Osteoblast (primary cell): ENCODE measurements at regions not wholly inside any gene's neighbourhood (a gene's known extent, or its start where the extent isn't known, plus 50 kb on each side); places are given as distances from the start of the nearest gene placed in this dataset.
"Not testable (repeated sequence)": the region's sequence is repeated elsewhere in the genome, so short reads cannot be mapped to it uniquely, and the experiment has no call there.

Experiments
- DNase-seq: peaks from one replicate; pipeline ENCODE4 v3.0.0; 2011; ENCODE audit warnings: low spot score, mixed read lengths; ENCODE audit not compliant: insufficient read length; ENCODE audit errors: missing footprints
- H2AFZ ChIP-seq: 2 replicates; pipeline ENCODE4 v1.6.0; 2011; ENCODE audit warnings: mild to moderate bottlenecking, low read length
- H3K27ac ChIP-seq: 2 replicates; pipeline ENCODE4 v1.5.1; 2011; ENCODE audit warnings: mild to moderate bottlenecking, low read depth, low read length, moderate library complexity
- H3K27me3 ChIP-seq: 2 replicates; pipeline ENCODE4 v1.6.0; 2012; ENCODE audit warnings: mild to moderate bottlenecking, control low read depth, inconsistent platforms, low read length, moderate library complexity; ENCODE audit not compliant: insufficient read depth
- H3K36me3 ChIP-seq: 2 replicates; pipeline ENCODE4 v1.5.1; 2011; ENCODE audit warnings: mild to moderate bottlenecking, low read length, control low read depth, moderate library complexity; ENCODE audit not compliant: insufficient read depth
- H3K4me1 ChIP-seq: 2 replicates; pipeline ENCODE4 v1.5.1; 2011; ENCODE audit warnings: mild to moderate bottlenecking, low read length, control low read depth, moderate library complexity; ENCODE audit not compliant: insufficient read depth
- H3K4me2 ChIP-seq: 2 replicates; pipeline ENCODE4 v1.6.0; 2011; ENCODE audit warnings: mild to moderate bottlenecking, low read length; ENCODE audit not compliant: insufficient read depth
- H3K4me3 ChIP-seq: fragments of 200-600 bp; sonication (generic); 3 replicates; pipeline ENCODE4 v1.5.1; 2012; ENCODE audit warnings: mild to moderate bottlenecking, low read length, inconsistent platforms; ENCODE audit not compliant: insufficient read depth
- H3K79me2 ChIP-seq: 2 replicates; pipeline ENCODE4 v1.6.0; 2012; ENCODE audit warnings: mild to moderate bottlenecking, low read length, control low read depth, inconsistent platforms; ENCODE audit not compliant: insufficient read depth
- H3K9me3 ChIP-seq: 2 replicates; pipeline ENCODE4 v1.5.1; 2011; ENCODE audit warnings: low read depth, low read length, control low read depth
- H4K20me1 ChIP-seq: 2 replicates; pipeline ENCODE4 v1.6.0; 2012; ENCODE audit warnings: mild to moderate bottlenecking, low read length, control low read depth; ENCODE audit not compliant: insufficient read depth
- TF ChIP-seq, protein P1 (sequence below): IDR thresholded peaks from 2 replicates; pipeline ENCODE4 v1.5.1; 2011; ENCODE audit warnings: mild to moderate bottlenecking, low read depth, low read length, moderate library complexity; ENCODE audit errors: extremely low read depth

DNA sequence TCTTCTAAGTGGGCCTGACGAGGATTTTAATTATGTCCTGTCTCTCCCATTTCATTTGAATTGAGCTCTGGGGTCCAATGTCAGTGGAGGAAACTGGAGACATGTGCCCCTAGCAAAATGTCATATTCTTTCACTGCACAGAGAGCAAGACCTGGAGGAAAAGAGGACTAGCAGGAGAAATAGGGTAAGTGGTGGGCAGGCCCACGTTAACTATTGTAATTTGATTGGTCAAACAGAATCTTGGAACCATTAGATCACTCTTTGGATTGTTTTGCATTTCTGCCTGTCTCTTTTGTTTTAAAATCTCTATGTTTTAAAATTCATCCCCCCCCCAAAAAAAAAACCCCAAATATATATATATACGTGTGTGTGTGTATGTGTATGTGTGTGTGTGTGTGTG, 113.9 kb upstream of the PELI2 start:
- H3K4me1 ChIP-seq: peaks cover 33% of the 10 kb centered on the region
- peak overlapping the region; percentile 40 for H3K4me3 ChIP-seq
- TF ChIP-seq, protein P1, sequence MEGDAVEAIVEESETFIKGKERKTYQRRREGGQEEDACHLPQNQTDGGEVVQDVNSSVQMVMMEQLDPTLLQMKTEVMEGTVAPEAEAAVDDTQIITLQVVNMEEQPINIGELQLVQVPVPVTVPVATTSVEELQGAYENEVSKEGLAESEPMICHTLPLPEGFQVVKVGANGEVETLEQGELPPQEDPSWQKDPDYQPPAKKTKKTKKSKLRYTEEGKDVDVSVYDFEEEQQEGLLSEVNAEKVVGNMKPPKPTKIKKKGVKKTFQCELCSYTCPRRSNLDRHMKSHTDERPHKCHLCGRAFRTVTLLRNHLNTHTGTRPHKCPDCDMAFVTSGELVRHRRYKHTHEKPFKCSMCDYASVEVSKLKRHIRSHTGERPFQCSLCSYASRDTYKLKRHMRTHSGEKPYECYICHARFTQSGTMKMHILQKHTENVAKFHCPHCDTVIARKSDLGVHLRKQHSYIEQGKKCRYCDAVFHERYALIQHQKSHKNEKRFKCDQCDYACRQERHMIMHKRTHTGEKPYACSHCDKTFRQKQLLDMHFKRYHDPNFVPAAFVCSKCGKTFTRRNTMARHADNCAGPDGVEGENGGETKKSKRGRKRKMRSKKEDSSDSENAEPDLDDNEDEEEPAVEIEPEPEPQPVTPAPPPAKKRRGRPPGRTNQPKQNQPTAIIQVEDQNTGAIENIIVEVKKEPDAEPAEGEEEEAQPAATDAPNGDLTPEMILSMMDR: no peak
- no peak overlapping the region for H2AFZ ChIP-seq
- H3K79me2 ChIP-seq: no peaks in the 10 kb centered on the region
- no peaks in the 10 kb centered on the region for H3K27me3 ChIP-seq
- H4K20me1 ChIP-seq: no peaks in the 10 kb centered on the region
- no peaks in the 10 kb centered on the region for H3K36me3 ChIP-seq
- DNase-seq: peak; percentile 19
- peak overlapping the region; percentile 97 for H3K27ac ChIP-seq
- peak overlapping the region; percentile 81 for H3K4me2 ChIP-seq
- no peaks in the 10 kb centered on the region for H3K9me3 ChIP-seq

DNA sequence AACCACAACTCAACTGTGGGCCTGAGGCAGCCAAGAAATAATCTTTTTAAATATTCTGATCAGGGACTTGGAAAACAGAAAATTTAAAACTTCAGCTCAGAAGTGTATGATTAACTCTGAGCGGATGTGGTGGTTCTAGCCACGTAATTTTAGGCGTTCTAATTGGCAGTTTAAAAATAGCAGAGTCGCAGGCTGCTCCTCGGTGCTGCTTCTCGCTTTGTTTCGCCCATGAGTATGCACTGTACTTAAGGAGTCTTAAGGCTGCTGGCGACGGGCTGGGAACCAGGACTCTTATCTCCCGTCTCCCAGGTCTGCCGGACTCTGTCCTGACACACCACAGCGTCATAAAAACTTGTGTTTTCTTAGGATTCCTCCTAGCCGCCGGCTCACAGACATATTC, 113.4 kb upstream of the PELI2 start:
- H3K27me3 ChIP-seq: no peaks in the 10 kb centered on the region
- H3K36me3 ChIP-seq: no peaks in the 10 kb centered on the region
- peak overlapping the region; percentile 40 for H3K4me3 ChIP-seq
- peak overlapping the region; percentile 97 for H3K27ac ChIP-seq
- peak overlapping the region; percentile 81 for H3K4me2 ChIP-seq
- H4K20me1 ChIP-seq: no peaks in the 10 kb centered on the region
- no peaks in the 10 kb centered on the region for H3K9me3 ChIP-seq
- peak; percentile 34 for DNase-seq
- peak overlapping the region; percentile 33 for H2AFZ ChIP-seq
- H3K79me2 ChIP-seq: no peaks in the 10 kb centered on the region
- TF ChIP-seq, protein P1: no peak
- peaks cover 33% of the 10 kb centered on the region for H3K4me1 ChIP-seq

DNA sequence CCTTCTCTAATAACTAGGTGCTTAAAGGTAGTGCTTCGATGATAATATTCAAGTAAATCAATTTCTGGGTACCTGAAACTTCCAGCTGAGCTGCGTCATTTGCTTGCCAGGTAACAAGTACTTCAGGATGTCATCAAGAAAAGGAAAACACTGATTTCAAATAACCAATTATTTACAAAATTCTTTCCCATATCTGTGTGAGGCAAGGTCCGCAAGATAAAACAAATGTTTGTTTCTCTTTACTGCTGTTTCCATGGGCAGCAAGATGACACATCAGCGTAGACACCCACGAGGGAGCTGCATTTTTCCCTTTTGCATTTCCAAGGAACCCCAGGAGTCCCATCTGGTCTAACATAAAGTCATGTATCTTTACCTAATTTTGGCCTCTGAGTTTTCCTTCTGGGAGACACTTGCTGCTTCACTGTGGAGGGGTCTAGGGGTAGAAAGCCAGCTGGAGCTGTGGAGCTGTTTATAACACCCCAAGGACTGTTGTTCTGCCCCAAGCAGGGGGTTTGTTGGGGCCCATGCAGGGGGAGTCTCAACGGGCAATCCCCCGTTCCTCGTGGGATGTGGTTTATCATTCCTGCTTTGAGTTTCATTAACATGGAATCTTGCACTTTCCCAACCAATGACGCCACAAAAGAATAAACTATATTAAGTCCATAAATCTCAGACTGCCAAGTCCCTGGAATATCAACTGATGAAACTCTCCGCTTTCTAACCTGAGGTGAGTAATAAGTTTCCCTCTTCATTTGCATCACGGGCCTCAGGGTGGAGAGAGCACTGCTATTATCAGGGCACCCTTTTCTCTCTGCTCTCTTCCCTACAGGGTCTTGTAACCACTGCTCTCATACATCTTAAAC, 112.8 kb upstream of the PELI2 start:
- Histone ChIP-seq H3K4me2 (peak overlapping the region; percentile 81), H3K79me2 (no peaks in the 10 kb centered on the region), H3K36me3 (no peaks in the 10 kb centered on the region), H2AFZ (peak overlapping the region; percentile 33), H3K9me3 (no peaks in the 10 kb centered on the region), H3K4me1 (peaks cover 33% of the 10 kb centered on the region), H3K27ac (peak overlapping the region; percentile 97), H3K27me3 (no peaks in the 10 kb centered on the region), H4K20me1 (no peaks in the 10 kb centered on the region), H3K4me3 (peak overlapping the region; percentile 40)
- DNase-seq: peak; percentile 60
- TF ChIP-seq, protein P1: no peak

DNA sequence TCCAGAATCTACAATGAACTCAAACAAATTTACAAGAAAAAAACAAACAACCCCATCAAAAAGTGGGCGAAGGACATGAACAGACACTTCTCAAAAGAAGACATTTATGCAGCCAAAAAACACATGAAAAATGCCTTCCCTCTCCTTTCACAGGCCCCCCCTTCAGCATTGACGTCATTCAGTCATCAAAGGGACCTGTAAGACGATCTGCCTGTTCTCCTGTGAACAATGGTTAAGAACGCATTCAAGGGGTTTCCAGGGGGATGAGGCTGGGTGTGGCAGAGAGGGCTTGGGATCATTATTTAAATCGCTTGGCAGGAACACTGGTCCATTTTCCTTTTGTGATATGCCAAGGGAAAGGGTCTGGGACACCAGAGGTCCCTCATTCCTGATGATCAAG, 110.7 kb upstream of the PELI2 start:
- not testable (repeated sequence) for H3K9me3 ChIP-seq, H3K36me3 ChIP-seq, H2AFZ ChIP-seq, H3K4me2 ChIP-seq, DNase-seq, H3K4me3 ChIP-seq, H3K27me3 ChIP-seq, H3K79me2 ChIP-seq, H4K20me1 ChIP-seq, H3K27ac ChIP-seq
- peaks cover 27% of the 10 kb centered on the region for H3K4me1 ChIP-seq
